ENCODE measurements at regions not wholly inside any gene's neighbourhood (a gene's known extent, or its start where the extent isn't known, plus 50 kb on each side); places are given as distances from the start of the nearest gene placed in this dataset.
"Not testable (repeated sequence)": the region's sequence is repeated elsewhere in the genome, so short reads cannot be mapped to it uniquely, and the experiment has no call there.

GRCh38 chr9:39797935-39798334 lies 442.5 kb downstream of the SPATA31A1 start:
- TF ChIP-seq CTCF (IDR thresholded peaks at IDR 0.05; ENCODE audit: borderline replicate concordance, extremely low read depth, low read length, poor library complexity, severe bottlenecking); EZH2 (IDR thresholded peaks at IDR 0.05; ENCODE audit: borderline replicate concordance, low read depth, low read length, severe bottlenecking): not testable (repeated sequence)

Data from DND-41 (cell line).